Bronchial epithelial cell (primary cell): ENCODE measurements at regions not wholly inside any gene's neighbourhood (a gene's known extent, or its start where the extent isn't known, plus 50 kb on each side); places are given as distances from the start of the nearest gene placed in this dataset.

Experiments used
- DNase-seq: peaks from one replicate; pipeline ENCODE4 v3.0.0-alpha.2; 2010; ENCODE audit warnings: low read depth
- FAIRE-seq: peaks from 2 replicates; lab custom pipeline; 2011; peaks lifted over from hg19 to GRCh38; lab: Jason Lieb, UNC
- H3K27me3 ChIP-seq: 2 replicates; pipeline ENCODE4 v1.5.1; 2011; ENCODE audit warnings: low read length; ENCODE audit not compliant: control insufficient read depth, insufficient read depth
- H3K36me3 ChIP-seq: 2 replicates; pipeline ENCODE4 v1.5.1; 2011; ENCODE audit warnings: low read length; ENCODE audit not compliant: control insufficient read depth, insufficient read depth
- H3K4me3 ChIP-seq: 2 replicates; pipeline ENCODE4 v1.5.1; 2011; ENCODE audit warnings: mild to moderate bottlenecking, low read depth, low read length, control low read depth
- TF ChIP-seq, protein P1 (sequence below): IDR thresholded peaks from 2 replicates; pipeline ENCODE4 v1.5.1; 2011; ENCODE audit warnings: mild to moderate bottlenecking, moderate library complexity, low read length, control low read depth, inconsistent platforms; ENCODE audit not compliant: insufficient read depth, severe bottlenecking

DNA sequence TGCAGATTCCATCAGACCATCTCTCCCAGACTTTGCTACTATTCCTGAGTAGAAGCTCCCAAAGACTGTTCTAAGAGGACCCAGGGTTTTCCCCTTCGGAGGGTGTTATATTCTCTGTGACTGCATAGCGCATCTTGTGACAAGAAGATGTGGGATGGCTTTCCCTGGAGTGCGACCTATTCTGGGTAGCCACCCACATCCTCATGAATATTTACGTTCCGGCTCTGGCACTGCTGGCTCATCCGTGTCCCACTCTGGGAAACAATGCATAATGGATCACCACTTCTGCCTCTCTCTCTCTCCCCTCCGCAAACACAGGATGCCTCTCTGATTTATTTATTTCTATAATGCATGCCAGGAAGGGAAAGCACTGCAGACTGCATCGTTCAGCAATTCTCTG is 166.1 kb downstream of the PYDC2 start:
- TF ChIP-seq, protein P1, sequence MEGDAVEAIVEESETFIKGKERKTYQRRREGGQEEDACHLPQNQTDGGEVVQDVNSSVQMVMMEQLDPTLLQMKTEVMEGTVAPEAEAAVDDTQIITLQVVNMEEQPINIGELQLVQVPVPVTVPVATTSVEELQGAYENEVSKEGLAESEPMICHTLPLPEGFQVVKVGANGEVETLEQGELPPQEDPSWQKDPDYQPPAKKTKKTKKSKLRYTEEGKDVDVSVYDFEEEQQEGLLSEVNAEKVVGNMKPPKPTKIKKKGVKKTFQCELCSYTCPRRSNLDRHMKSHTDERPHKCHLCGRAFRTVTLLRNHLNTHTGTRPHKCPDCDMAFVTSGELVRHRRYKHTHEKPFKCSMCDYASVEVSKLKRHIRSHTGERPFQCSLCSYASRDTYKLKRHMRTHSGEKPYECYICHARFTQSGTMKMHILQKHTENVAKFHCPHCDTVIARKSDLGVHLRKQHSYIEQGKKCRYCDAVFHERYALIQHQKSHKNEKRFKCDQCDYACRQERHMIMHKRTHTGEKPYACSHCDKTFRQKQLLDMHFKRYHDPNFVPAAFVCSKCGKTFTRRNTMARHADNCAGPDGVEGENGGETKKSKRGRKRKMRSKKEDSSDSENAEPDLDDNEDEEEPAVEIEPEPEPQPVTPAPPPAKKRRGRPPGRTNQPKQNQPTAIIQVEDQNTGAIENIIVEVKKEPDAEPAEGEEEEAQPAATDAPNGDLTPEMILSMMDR: no peak
- Histone ChIP-seq H3K4me3 (no peak overlapping the region), H3K36me3 (no peaks in the 10 kb centered on the region), H3K27me3 (no peaks in the 10 kb centered on the region)
- no peak for DNase-seq
- FAIRE-seq: no peak

DNA sequence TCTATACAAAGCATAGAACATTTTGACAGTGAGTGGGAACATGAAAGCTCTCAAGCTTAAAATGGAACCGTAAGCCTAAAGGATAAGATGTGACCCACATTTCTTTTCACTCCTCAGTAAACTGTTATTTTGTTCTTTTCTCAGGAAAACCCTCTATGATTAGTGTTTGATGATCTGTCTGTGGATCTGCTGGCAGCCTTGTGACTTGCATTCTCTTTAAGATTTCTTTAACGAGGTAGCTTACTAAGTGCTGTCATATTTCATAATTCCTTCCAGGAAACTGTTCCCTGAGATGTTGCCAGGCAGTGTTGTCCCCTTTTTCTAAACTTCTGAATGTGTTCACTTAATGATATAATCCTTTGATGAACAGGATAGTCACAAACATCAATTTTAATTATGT is 167.6 kb downstream of the PYDC2 start:
- Histone ChIP-seq H3K4me3 (no peak overlapping the region), H3K36me3 (no peaks in the 10 kb centered on the region), H3K27me3 (no peaks in the 10 kb centered on the region)
- TF ChIP-seq, protein P1: no peak
- FAIRE-seq: no peak
- DNase-seq: no peak

DNA sequence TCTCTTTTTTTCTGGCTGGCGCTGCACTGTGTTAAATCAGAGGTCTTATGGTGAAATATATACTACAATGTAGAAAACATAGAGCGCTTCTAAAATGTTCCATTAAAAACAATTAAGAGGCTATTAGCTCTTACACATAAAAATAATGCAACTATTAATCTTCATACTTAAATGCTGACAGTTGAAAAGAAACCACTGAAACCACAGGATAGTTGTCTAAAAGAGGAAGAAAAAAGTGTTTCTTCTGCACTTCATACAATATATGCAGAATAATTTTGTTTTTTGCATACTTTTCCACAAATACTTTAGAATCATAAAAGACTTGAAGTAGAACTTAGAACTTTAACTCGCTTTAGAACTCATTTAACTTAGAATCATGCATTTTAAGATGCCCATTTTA is 170.5 kb downstream of the PYDC2 start:
- DNase-seq: no peak
- TF ChIP-seq, protein P1: no peak
- Histone ChIP-seq H3K27me3 (no peaks in the 10 kb centered on the region), H3K36me3 (no peaks in the 10 kb centered on the region), H3K4me3 (no peak overlapping the region)
- FAIRE-seq: no peak

DNA sequence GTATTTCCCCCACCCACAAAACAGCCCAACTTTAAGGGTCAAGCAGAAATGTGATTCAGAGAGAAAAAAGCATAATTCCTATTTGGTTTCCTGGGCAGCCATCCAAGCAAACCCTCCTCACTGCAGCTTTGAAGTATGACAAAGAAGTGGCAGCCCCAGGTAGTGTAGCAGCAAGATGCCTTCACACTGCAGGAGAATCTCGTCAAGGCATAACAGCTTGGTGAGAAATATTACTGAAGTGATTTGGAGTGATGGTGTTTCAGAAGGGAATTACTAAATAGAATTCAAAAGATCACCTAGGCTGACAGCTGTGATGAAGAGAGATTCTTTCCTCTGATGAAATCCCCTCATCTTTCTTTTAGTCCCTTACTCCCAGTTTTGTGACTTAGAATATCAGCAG is 173.9 kb downstream of the PYDC2 start:
- no peak for DNase-seq
- H3K36me3 ChIP-seq: no peaks in the 10 kb centered on the region
- FAIRE-seq: no peak
- no peaks in the 10 kb centered on the region for H3K27me3 ChIP-seq
- no peak overlapping the region for H3K4me3 ChIP-seq
- TF ChIP-seq, protein P1: no peak

DNA sequence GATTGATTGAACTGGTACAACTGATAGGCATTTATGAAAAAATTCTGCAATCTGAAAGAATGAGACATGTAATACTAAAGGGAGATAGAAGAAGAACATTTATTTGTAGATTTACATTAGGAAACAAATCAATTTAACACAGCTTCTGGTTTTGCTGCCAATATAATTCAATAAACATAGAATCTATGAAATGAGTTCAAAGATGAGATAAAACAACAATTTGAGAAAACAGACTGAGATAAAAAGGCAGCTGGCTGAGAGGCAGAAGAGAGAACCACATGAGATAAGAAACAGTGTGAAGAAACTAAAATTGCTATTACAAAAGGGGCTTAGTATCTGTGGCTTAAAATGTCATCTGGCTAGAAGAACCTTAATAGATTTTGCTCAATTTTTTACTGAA is 176.6 kb downstream of the PYDC2 start:
- TF ChIP-seq, protein P1: no peak
- no peaks in the 10 kb centered on the region for H3K27me3 ChIP-seq
- H3K4me3 ChIP-seq: no peak overlapping the region
- DNase-seq: no peak
- no peak for FAIRE-seq
- no peaks in the 10 kb centered on the region for H3K36me3 ChIP-seq

DNA sequence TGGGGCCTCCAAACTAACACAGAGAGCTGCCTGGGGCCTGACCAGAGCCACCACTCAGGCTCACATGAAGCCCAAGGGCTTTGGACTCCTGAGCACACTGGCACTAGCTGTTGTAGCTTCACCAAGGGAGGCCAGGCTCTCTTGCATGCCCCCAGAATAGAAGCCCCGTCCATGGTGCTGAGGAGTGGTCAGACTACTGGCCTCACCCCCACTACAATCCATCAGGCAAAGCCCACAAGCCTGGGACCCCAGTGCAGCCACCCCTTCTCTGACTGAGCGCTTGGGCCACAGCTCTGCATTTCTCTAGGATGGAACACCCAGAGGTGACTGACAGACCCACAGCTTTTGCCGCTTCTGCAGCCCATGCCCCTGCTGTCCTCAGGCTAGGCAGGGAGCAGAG is 180.8 kb downstream of the PYDC2 start:
- H3K27me3 ChIP-seq: no peaks in the 10 kb centered on the region
- no peak overlapping the region for H3K4me3 ChIP-seq
- DNase-seq: no peak
- no peak for FAIRE-seq
- no peaks in the 10 kb centered on the region for H3K36me3 ChIP-seq
- TF ChIP-seq, protein P1: no peak
